ENCODE measurements at regions not wholly inside any gene's neighbourhood (a gene's known extent, or its start where the extent isn't known, plus 50 kb on each side); places are given as distances from the start of the nearest gene placed in this dataset.

DNA sequence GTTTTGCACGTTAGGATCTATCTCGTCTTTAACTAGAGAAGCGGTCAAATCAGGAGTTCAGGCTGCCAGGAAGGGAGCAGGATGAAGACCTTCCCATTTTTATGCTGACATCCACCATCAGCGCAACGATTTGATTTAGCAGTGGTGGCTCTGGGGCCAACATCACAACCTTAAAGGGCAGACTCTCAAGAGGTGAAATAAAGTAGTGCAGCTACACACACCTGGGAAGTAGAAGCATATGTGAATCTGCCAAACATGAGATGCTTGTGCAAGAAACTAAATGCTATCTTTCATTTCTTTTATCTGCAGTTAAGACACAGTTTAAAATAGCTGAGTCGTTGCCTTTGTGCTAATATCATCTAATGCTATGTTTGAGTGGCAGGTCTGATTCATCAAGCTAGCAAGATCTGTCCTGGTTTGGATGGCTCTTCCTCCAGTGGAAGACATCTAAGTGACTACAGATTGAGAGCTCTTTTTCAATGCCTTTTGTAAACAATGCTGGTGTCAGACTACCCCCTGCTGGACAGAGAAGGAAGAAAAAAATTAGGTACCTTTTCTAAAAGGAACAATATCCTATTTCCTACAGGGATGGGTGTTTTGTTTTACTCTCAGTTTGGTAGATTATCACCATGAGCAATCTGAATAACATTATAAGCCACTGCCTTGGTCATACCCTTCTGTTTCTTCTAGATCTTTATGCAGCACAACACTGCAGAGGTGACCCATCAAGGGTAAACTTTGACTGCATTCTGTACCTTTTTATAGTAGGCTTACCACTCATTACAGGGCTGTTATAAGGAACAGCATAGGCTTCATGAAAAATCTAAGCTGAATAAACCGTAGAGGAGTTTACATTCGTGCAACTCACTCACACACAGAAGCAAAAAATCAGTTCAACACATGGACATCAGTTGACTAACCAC is 171.6 kb upstream of the FBXL4 start:
- TF ChIP-seq, protein P1, sequence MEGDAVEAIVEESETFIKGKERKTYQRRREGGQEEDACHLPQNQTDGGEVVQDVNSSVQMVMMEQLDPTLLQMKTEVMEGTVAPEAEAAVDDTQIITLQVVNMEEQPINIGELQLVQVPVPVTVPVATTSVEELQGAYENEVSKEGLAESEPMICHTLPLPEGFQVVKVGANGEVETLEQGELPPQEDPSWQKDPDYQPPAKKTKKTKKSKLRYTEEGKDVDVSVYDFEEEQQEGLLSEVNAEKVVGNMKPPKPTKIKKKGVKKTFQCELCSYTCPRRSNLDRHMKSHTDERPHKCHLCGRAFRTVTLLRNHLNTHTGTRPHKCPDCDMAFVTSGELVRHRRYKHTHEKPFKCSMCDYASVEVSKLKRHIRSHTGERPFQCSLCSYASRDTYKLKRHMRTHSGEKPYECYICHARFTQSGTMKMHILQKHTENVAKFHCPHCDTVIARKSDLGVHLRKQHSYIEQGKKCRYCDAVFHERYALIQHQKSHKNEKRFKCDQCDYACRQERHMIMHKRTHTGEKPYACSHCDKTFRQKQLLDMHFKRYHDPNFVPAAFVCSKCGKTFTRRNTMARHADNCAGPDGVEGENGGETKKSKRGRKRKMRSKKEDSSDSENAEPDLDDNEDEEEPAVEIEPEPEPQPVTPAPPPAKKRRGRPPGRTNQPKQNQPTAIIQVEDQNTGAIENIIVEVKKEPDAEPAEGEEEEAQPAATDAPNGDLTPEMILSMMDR (IDR thresholded peaks at IDR 0.05; ENCODE audit: insufficient read depth, low read length, missing control alignments): peak; percentile 61
- no peak for DNase-seq (ENCODE audit: low read depth, low spot score)
- ChIA-PET POLR2A (no interaction called here), CTCF (interaction anchor here (0.6 to 2.1 kb wide), 24 partner anchors 9 to 1681 kb away, joined by 3 to 23 read pairs (median 3); no protein-coding TSS in a partner anchor)
- H3K4me3 ChIP-seq (ENCODE audit: low read depth, low read length): no peak overlapping the region

DNA sequence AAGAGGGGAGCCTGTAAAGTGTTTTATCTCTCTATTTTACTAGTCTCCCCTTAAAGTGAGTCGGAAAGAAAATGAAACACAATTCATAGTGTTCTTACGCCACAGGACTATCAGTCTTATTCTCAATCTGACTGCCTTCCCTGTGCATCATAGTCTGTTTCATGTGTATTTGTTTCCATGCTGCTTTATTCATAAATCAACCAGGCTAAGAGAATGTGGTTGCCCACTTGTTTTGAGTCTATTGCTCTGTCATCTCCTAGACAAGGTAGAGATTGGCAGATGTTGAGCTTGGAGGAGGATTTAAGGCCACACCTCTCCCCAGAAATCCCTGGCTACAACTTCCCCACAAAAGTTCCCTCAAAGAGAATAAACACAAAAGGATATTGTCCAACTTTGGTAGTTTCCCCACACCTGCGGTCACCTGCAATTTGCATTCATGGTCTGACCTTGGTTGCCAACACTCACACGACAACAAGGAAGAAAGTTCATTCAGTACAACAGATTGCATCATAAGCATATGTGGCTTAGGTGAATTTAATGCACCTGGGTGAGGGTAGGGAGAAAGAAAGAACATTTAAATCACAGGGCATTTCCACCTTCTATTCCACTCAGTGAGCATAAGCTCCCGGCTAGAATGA is 167.1 kb upstream of the FBXL4 start:
- POLR2A ChIA-PET: no interaction called here
- CTCF ChIA-PET: no interaction called here
- no peak for DNase-seq (ENCODE audit: low read depth, low spot score)
- TF ChIP-seq, protein P1 (IDR thresholded peaks at IDR 0.05; ENCODE audit: insufficient read depth, low read length, missing control alignments): no peak
- H3K4me3 ChIP-seq (ENCODE audit: low read depth, low read length): no peak overlapping the region

DNA sequence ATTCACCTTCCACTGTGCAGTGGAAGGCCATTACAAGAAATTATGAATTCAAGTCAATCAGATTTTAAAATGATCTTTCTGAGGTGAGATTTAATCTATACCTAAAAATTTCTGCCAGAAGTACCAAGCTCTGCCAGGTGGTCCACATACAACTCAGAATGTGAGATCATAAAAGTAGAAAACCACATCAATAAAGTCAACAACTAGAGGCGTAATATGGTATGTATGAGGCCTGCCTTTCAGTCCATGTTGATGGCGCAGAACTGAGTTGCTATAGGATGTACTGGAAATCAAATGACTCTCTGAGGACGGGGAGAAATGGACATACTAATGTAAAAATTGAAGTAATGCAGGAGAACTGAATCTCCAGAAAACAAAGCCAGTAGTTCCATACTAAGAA is 163.8 kb upstream of the FBXL4 start:
- ChIA-PET POLR2A (no interaction called here), CTCF (interaction anchor here (3.9 kb wide), 1 partner anchor 8 kb away, joined by 23 read pairs; no protein-coding TSS in a partner anchor)
- H3K4me3 ChIP-seq (ENCODE audit: low read depth, low read length): no peak overlapping the region
- no peak for DNase-seq (ENCODE audit: low read depth, low spot score)
- TF ChIP-seq, protein P1 (IDR thresholded peaks at IDR 0.05; ENCODE audit: insufficient read depth, low read length, missing control alignments): no peak

DNA sequence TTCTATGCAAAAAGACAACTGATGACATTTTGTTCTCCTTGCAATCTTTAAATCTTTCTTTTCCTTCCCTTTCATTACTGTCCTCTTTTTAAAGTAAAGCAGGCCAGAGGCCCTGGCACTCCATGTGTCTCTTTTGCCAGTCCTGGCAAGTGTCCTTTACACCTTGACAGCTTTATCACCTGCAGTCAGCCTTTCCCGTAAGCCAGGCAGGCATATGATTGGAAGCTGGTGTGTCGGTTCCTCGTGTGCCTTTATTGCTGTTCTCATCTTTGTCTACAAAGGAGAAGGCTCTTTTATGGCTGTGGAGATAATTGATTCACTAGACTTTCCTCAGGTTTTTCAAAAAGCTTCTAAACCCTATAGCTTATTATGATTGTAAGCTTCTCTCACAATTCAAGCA is 162.3 kb upstream of the FBXL4 start:
- TF ChIP-seq, protein P1 (IDR thresholded peaks at IDR 0.05; ENCODE audit: insufficient read depth, low read length, missing control alignments): no peak
- ChIA-PET CTCF (interaction anchor here (0.6 to 3.9 kb wide), 3 partner anchors 9 to 131 kb away, joined by 3 to 23 read pairs (median 3); no protein-coding TSS in a partner anchor), POLR2A (no interaction called here)
- no peak for DNase-seq (ENCODE audit: low read depth, low spot score)
- H3K4me3 ChIP-seq (ENCODE audit: low read depth, low read length): no peak overlapping the region

DNA sequence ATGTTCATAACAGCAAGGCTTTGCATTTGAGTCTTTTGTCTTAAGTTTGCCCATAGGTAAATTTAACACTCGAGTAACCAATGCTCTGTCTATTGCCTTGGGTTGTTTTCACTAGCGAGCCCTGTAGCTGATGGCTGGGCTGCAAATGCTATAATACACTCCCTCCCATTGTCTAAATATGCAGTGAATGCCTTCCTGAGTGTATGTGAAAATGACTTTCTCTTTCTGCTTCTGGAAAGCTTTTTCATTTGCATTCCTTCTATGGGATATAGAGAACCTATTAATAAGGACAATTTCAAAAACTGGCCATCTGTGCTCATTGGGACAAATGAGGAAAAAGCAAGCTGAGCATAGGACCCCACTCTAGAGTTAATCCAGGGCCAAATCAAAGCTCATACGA is 156.5 kb upstream of the FBXL4 start:
- ChIA-PET POLR2A (no interaction called here), CTCF (no interaction called here)
- no peak overlapping the region for H3K4me3 ChIP-seq (ENCODE audit: low read depth, low read length)
- DNase-seq (ENCODE audit: low read depth, low spot score): no peak
- TF ChIP-seq, protein P1 (IDR thresholded peaks at IDR 0.05; ENCODE audit: insufficient read depth, low read length, missing control alignments): no peak

DNA sequence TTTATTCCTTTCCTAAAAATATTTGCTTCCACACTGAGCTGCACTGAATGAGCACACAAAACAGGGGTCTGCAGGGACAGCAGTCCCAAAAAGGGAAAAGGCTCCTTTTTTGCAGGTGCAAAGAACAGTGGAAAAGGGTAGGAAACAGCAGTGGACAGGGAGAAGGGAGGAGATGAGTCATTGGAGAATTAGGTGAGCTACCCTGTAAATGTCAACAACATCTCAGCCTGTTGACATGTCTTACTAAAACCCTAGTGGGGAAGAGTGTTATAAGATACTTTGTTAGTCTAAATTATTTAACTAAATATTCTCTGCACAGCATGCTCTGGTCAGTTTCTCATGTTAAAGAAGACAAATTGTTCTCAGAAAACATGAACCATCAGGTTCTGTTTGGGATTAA is 151.5 kb upstream of the FBXL4 start:
- TF ChIP-seq, protein P1 (IDR thresholded peaks at IDR 0.05; ENCODE audit: insufficient read depth, low read length, missing control alignments): no peak
- POLR2A ChIA-PET: no interaction called here
- CTCF ChIA-PET: no interaction called here
- H3K4me3 ChIP-seq (ENCODE audit: low read depth, low read length): no peak overlapping the region
- no peak for DNase-seq (ENCODE audit: low read depth, low spot score)
